ENCODE measurements at regions not wholly inside any gene's neighbourhood (a gene's known extent, or its start where the extent isn't known, plus 50 kb on each side); places are given as distances from the start of the nearest gene placed in this dataset.

GRCh38 chr3:10597733-10598132, 92.3 kb upstream of the ATP2B2 start:
- TF ChIP-seq, protein P1, sequence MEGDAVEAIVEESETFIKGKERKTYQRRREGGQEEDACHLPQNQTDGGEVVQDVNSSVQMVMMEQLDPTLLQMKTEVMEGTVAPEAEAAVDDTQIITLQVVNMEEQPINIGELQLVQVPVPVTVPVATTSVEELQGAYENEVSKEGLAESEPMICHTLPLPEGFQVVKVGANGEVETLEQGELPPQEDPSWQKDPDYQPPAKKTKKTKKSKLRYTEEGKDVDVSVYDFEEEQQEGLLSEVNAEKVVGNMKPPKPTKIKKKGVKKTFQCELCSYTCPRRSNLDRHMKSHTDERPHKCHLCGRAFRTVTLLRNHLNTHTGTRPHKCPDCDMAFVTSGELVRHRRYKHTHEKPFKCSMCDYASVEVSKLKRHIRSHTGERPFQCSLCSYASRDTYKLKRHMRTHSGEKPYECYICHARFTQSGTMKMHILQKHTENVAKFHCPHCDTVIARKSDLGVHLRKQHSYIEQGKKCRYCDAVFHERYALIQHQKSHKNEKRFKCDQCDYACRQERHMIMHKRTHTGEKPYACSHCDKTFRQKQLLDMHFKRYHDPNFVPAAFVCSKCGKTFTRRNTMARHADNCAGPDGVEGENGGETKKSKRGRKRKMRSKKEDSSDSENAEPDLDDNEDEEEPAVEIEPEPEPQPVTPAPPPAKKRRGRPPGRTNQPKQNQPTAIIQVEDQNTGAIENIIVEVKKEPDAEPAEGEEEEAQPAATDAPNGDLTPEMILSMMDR (conservative IDR thresholded peaks at IDR 0.05; ENCODE audit: low read depth, low read length) = no peak
- DNase-seq (ENCODE audit: low read depth) = no peak
- H3K4me3 ChIP-seq (ENCODE audit: low read depth, low read length) = no peak overlapping the region

DNA sequence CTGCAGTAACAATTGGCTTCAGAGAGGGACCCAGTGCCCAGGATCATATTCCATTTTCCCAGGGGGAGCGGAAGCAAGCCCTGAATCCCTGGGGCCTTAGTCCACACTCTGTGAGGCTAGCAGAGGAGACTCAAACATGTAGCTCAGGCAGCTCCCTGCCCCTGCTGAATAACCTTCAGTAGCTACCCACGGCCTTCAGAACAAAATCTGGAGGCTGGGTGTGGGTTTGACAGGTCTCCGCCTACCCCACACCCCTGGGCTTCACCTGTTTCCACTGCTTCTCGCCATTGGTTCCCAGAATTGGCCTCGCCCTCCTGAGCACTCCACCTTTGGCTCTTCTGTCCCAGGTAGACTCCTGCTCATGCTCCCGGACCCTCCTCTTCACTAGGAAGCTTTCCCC, 93.6 kb upstream of the ATP2B2 start:
- no peak overlapping the region for H3K4me3 ChIP-seq (ENCODE audit: low read depth, low read length)
- no peak for DNase-seq (ENCODE audit: low read depth)
- TF ChIP-seq, protein P1 (conservative IDR thresholded peaks at IDR 0.05; ENCODE audit: low read depth, low read length) = no peak

- DNase-seq (ENCODE audit: low read depth) = peak; percentile 15
- TF ChIP-seq, protein P1 (conservative IDR thresholded peaks at IDR 0.05; ENCODE audit: low read depth, low read length) = no peak
- no peak overlapping the region for H3K4me3 ChIP-seq (ENCODE audit: low read depth, low read length)
Observed at GRCh38 chr3:10599444-10599843, 94.1 kb upstream of the ATP2B2 start.

- H3K4me3 ChIP-seq (ENCODE audit: low read depth, low read length) = no peak overlapping the region
- TF ChIP-seq, protein P1 (conservative IDR thresholded peaks at IDR 0.05; ENCODE audit: low read depth, low read length) = no peak
- no peak for DNase-seq (ENCODE audit: low read depth)
Observed at GRCh38 chr3:10600296-10600714, 94.9 kb upstream of the ATP2B2 start.

- TF ChIP-seq, protein P1 (conservative IDR thresholded peaks at IDR 0.05; ENCODE audit: low read depth, low read length) = no peak
- no peak overlapping the region for H3K4me3 ChIP-seq (ENCODE audit: low read depth, low read length)
- no peak for DNase-seq (ENCODE audit: low read depth)
Observed at GRCh38 chr3:10600726-10601125, 95.3 kb upstream of the ATP2B2 start.

GRCh38 chr3:10601151-10601856, 95.9 kb upstream of the ATP2B2 start:
- TF ChIP-seq, protein P1 (conservative IDR thresholded peaks at IDR 0.05; ENCODE audit: low read depth, low read length) = no peak
- DNase-seq (ENCODE audit: low read depth) = no peak
- H3K4me3 ChIP-seq (ENCODE audit: low read depth, low read length) = no peak overlapping the region

- no peak for DNase-seq (ENCODE audit: low read depth)
- no peak overlapping the region for H3K4me3 ChIP-seq (ENCODE audit: low read depth, low read length)
- TF ChIP-seq, protein P1 (conservative IDR thresholded peaks at IDR 0.05; ENCODE audit: low read depth, low read length) = no peak
Observed at GRCh38 chr3:10601857-10602230, 96.5 kb upstream of the ATP2B2 start.

Data from epithelial cell of proximal tubule (primary cell).